ENCODE measurements at regions not wholly inside any gene's neighbourhood (a gene's known extent, or its start where the extent isn't known, plus 50 kb on each side); places are given as distances from the start of the nearest gene placed in this dataset.

DNA sequence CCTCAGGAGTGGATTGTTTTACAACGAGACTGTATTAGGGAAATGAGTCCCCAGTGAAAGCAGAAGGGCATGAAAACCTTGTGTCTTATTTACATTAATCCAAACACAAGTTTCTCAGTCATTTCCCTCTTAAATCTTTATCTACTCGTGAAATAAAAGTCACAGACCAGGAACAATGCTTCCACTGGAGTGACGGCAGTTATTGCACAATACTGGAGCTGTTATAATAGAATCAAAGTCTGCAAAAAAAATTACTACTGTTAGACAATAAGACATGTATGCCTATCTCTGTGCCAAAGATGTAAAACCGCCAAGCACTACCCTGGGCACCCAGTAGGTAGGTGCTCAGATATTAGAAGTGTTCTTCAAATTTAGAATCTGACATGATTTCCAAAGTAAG lies 375.5 kb downstream of the ZNF521 start:
- Histone ChIP-seq H3K4me3 (ENCODE audit: low read length in 2 of 2) (no peak overlapping the region), H3K4me1 (ENCODE audit: control insufficient read depth in 2 of 2, insufficient read depth in 2 of 2, low read length in 2 of 2) (no peaks in the 10 kb centered on the region), H3K27ac (ENCODE audit: low read depth in 2 of 2, low read length in 2 of 2) (peak overlapping the region in 1 of 2 donors; percentile 11), H3K9ac (ENCODE audit: low read depth in 1 of 2, low read length in 2 of 2) (no peak overlapping the region), H3K36me3 (ENCODE audit: control insufficient read depth in 2 of 2, insufficient read depth in 2 of 2, low read length in 2 of 2) (no peaks in the 10 kb centered on the region), H3K9me3 (ENCODE audit: control insufficient read depth in 2 of 2, low read length in 2 of 2) (no peaks in the 10 kb centered on the region), H3K27me3 (ENCODE audit: control insufficient read depth in 2 of 2, insufficient read depth in 2 of 2, low read length in 2 of 2) (no peaks in the 10 kb centered on the region)

DNA sequence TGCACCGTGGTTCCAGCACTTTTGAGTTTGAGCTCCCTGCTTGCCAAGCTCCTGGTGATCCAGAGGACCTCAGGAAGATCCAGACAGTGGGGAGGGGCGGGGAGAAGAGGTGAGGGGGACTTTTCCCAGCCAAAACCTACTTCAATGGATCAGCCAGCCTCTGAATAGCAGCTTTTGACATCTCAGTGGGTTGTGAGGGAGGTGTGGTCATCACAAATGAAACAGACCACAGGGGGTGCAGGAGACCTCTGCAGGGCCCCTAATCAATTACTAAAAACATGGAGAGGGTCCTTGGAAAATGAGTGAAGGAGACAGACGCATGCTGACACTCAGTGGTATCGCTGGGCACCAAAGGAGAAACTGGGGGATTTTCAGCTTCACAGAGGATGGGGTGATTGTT lies 372.7 kb downstream of the ZNF521 start:
- Histone ChIP-seq H3K4me1 (ENCODE audit: control insufficient read depth in 2 of 2, insufficient read depth in 2 of 2, low read length in 2 of 2) (no peaks in the 10 kb centered on the region), H3K9me3 (ENCODE audit: control insufficient read depth in 2 of 2, low read length in 2 of 2) (no peaks in the 10 kb centered on the region), H3K27me3 (ENCODE audit: control insufficient read depth in 2 of 2, insufficient read depth in 2 of 2, low read length in 2 of 2) (no peaks in the 10 kb centered on the region)

DNA sequence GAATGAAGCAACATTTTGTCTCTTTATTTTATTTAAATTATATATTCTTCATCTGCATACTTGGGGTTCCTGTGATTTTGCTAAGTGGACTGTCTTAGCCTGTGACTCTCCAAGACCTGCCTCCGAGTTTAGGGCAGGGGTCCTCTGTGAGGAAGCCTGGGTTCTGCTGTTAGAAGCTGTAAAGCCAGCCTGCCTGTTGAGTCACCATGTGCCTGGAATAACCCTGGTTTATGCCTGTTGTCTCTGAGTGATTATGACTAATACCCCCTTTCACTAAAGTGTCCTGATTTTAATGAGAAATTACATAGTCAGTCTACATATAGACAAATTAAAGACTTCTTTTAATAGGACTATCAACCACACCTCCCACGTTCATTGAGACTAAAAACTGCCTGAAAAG lies 369.1 kb downstream of the ZNF521 start:
- Histone ChIP-seq H3K9ac (ENCODE audit: low read depth in 1 of 2, low read length in 2 of 2) (no peak overlapping the region), H3K9me3 (ENCODE audit: control insufficient read depth in 2 of 2, low read length in 2 of 2) (no peaks in the 10 kb centered on the region), H3K27me3 (ENCODE audit: control insufficient read depth in 2 of 2, insufficient read depth in 2 of 2, low read length in 2 of 2) (no peaks in the 10 kb centered on the region), H3K27ac (ENCODE audit: low read depth in 2 of 2, low read length in 2 of 2) (no peak overlapping the region), H3K36me3 (ENCODE audit: control insufficient read depth in 2 of 2, insufficient read depth in 2 of 2, low read length in 2 of 2) (no peaks in the 10 kb centered on the region), H3K4me1 (ENCODE audit: control insufficient read depth in 2 of 2, insufficient read depth in 2 of 2, low read length in 2 of 2) (peaks cover 0 to 7% of the 10 kb centered on the region in 2 donors), H3K4me3 (ENCODE audit: low read length in 2 of 2) (no peak overlapping the region)

More for the DNA sequence above, 372.7 kb downstream of the ZNF521 start:
- H3K4me3 ChIP-seq (ENCODE audit: low read length in 2 of 2): no peak overlapping the region
- H3K36me3 ChIP-seq (ENCODE audit: control insufficient read depth in 2 of 2, insufficient read depth in 2 of 2, low read length in 2 of 2): no peaks in the 10 kb centered on the region
- H3K9ac ChIP-seq (ENCODE audit: low read depth in 1 of 2, low read length in 2 of 2): no peak overlapping the region
- H3K27ac ChIP-seq (ENCODE audit: low read depth in 2 of 2, low read length in 2 of 2): no peak overlapping the region

DNA sequence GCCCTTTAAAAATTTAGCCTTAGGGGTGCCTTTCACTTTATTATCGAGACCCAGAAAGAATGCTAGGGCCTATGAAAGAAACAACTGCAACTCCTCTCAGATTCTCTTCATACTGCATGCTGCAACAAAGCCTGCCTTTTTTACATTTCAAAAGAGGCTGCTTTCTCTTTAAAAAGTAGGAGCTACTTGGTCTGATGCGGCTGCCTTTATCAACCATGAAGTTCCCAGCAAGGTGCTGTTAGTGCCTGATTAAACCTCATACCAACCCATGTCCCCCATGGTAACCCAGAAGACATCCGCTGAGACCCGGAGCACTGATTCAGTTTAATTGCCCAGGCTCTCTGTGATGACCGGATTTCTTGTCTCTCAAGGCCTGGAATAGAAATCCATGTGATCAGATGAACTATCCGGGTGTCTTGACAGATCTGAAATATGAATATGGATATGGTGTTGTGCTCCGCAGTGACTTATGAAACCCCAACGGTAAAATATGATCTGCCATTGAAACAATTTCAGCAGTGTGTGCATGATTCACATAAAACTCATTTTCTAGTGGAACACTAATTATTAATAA lies 368.3 kb downstream of the ZNF521 start:
- no peak overlapping the region for H3K27ac ChIP-seq (ENCODE audit: low read depth in 2 of 2, low read length in 2 of 2)
- no peaks in the 10 kb centered on the region for H3K36me3 ChIP-seq (ENCODE audit: control insufficient read depth in 2 of 2, insufficient read depth in 2 of 2, low read length in 2 of 2)
- no peaks in the 10 kb centered on the region for H3K27me3 ChIP-seq (ENCODE audit: control insufficient read depth in 2 of 2, insufficient read depth in 2 of 2, low read length in 2 of 2)
- no peak overlapping the region for H3K9ac ChIP-seq (ENCODE audit: low read depth in 1 of 2, low read length in 2 of 2)
- no peaks in the 10 kb centered on the region for H3K9me3 ChIP-seq (ENCODE audit: control insufficient read depth in 2 of 2, low read length in 2 of 2)
- peaks cover 0 to 7% of the 10 kb centered on the region in 2 donors for H3K4me1 ChIP-seq (ENCODE audit: control insufficient read depth in 2 of 2, insufficient read depth in 2 of 2, low read length in 2 of 2)
- H3K4me3 ChIP-seq (ENCODE audit: low read length in 2 of 2): no peak overlapping the region

DNA sequence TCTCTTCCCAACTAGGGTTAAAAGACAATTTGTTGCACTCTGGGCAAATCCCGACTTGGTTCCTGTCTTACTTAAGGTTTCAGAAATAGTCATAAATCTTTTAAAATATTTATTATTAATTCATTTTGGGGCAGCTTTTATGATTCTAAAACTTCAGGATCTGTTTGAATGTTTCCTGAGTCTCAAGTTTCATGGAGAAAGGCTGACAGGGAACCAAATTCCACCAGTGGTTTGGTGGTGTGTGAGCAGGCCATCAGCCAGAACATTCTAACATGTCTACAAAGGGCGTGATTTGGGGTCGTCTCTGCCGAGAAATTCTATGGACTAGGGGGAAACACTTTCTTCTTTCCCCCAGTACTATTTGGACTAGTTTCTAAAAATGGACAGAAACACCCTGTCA lies 366.4 kb downstream of the ZNF521 start:
- Histone ChIP-seq H3K36me3 (ENCODE audit: control insufficient read depth in 2 of 2, insufficient read depth in 2 of 2, low read length in 2 of 2) (no peaks in the 10 kb centered on the region), H3K4me3 (ENCODE audit: low read length in 2 of 2) (no peak overlapping the region), H3K4me1 (ENCODE audit: control insufficient read depth in 2 of 2, insufficient read depth in 2 of 2, low read length in 2 of 2) (peaks cover 0 to 7% of the 10 kb centered on the region in 2 donors), H3K9ac (ENCODE audit: low read depth in 1 of 2, low read length in 2 of 2) (no peak overlapping the region), H3K27me3 (ENCODE audit: control insufficient read depth in 2 of 2, insufficient read depth in 2 of 2, low read length in 2 of 2) (no peaks in the 10 kb centered on the region), H3K9me3 (ENCODE audit: control insufficient read depth in 2 of 2, low read length in 2 of 2) (no peaks in the 10 kb centered on the region), H3K27ac (ENCODE audit: low read depth in 2 of 2, low read length in 2 of 2) (no peak overlapping the region)

DNA sequence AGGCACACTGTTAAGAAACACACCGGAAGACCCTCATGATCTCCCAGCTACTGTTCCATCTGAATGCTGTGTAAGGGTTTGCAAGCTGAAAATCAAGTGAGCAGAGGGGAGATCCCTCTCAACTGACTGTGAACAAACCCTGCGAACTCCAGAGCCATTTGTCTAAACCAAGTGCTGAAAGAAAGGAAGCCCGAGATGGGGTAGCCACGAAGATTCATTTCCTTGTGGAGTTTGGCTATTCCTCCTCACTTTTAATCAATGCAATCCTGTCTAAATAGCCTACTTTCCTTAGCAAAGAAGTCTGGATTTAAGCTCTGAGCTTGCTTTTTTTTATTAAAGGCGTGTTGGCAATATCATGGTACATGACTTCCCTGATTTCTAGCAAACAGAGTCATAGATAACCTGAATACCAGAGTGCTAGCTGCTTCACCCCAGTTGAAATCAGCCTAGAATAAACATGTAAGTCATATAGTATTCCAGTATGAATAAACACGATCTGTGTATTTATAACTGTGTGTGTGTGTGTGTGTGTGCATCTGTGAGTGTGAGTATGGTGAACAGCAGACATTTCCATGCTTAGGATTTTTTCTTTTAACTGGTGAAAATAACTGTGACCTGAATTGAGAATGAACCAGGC lies 365.2 kb downstream of the ZNF521 start:
- H3K4me3 ChIP-seq (ENCODE audit: low read length in 2 of 2): no peak overlapping the region

DNA sequence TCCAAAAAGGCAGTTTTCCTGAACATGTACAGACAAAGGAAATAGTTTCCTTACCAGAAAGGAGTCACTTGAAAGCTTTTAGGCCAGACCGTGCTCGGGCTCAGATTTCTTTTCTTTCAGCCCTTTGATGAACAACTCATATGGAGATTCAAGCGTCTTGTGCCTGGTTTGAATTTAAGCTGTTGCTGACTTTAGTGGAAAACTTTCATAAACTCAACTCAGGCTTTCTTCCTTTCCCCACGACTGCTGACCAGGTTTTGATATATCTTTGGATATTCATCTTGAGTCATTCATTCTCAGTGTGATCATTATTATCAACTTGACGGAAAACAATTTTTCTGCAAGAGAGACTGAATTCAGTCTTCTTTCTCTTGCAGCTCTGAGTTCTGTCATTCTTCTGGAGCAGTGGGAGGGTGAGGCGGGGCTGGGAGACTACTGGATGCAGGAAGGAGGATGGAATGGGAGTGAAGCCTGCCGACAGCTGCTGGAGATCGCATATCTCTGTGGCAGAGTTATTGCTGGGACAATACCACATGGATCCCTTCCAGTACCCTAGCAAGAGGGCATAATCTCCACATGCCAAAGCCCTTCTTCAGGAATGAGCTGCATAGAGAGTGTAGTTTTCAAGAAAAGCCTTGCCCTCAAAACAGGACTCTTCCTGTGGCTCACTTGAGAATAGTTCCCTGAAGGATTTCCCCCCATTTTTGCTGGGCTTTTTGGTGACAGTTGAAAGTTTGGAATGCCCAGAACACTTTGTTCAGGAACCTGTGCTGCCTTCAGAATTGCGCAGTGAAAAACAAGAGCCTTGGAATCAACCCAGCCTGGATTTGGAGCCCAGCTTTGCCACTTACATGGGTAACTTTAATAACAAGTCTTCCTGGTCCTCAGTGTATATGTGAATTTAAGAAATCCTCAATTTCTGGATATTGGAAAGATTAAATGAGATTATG lies 364.4 kb downstream of the ZNF521 start:
- Histone ChIP-seq H3K9me3 (ENCODE audit: control insufficient read depth in 2 of 2, low read length in 2 of 2) (no peaks in the 10 kb centered on the region), H3K4me1 (ENCODE audit: control insufficient read depth in 2 of 2, insufficient read depth in 2 of 2, low read length in 2 of 2) (peaks cover 0 to 7% of the 10 kb centered on the region in 2 donors), H3K27ac (ENCODE audit: low read depth in 2 of 2, low read length in 2 of 2) (no peak overlapping the region), H3K36me3 (ENCODE audit: control insufficient read depth in 2 of 2, insufficient read depth in 2 of 2, low read length in 2 of 2) (no peaks in the 10 kb centered on the region), H3K4me3 (ENCODE audit: low read length in 2 of 2) (no peak overlapping the region), H3K27me3 (ENCODE audit: control insufficient read depth in 2 of 2, insufficient read depth in 2 of 2, low read length in 2 of 2) (no peaks in the 10 kb centered on the region), H3K9ac (ENCODE audit: low read depth in 1 of 2, low read length in 2 of 2) (no peak overlapping the region)

More for the DNA sequence above, 365.2 kb downstream of the ZNF521 start:
- H3K4me1 ChIP-seq (ENCODE audit: control insufficient read depth in 2 of 2, insufficient read depth in 2 of 2, low read length in 2 of 2): peaks cover 0 to 7% of the 10 kb centered on the region in 2 donors
- H3K36me3 ChIP-seq (ENCODE audit: control insufficient read depth in 2 of 2, insufficient read depth in 2 of 2, low read length in 2 of 2): no peaks in the 10 kb centered on the region
- H3K9ac ChIP-seq (ENCODE audit: low read depth in 1 of 2, low read length in 2 of 2): no peak overlapping the region
- no peak overlapping the region for H3K27ac ChIP-seq (ENCODE audit: low read depth in 2 of 2, low read length in 2 of 2)
- no peaks in the 10 kb centered on the region for H3K9me3 ChIP-seq (ENCODE audit: control insufficient read depth in 2 of 2, low read length in 2 of 2)
- no peaks in the 10 kb centered on the region for H3K27me3 ChIP-seq (ENCODE audit: control insufficient read depth in 2 of 2, insufficient read depth in 2 of 2, low read length in 2 of 2)

DNA sequence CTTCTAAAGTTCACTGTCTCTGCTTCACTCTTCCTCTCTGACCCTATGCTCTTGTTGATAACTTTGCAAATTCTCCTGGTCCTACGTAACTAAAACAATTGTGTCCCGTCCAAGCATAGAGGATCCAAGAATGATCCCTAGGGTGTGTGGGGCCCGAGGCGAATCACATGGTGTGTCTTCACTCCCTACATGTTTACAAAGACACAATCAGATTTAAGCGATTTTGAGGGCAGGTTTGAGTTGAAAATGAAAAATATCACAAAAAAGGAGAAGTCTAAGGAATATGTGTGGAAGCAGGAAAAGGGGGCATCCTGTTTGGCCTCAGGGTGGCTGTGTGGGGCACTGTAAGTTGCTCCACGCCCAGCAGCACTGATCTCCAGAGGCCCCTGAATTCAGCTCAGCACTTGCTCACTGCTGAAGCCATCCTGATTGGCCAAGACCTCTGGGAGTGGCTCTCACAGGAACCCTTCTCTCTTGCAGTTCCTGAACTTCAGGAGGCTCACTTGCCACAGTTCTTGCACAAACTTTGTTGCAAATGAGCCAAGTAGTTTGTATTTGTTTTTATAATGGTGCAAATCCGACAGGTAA lies 363.6 kb downstream of the ZNF521 start:
- Histone ChIP-seq H3K4me3 (ENCODE audit: low read length in 2 of 2) (no peak overlapping the region), H3K9ac (ENCODE audit: low read depth in 1 of 2, low read length in 2 of 2) (no peak overlapping the region), H3K27me3 (ENCODE audit: control insufficient read depth in 2 of 2, insufficient read depth in 2 of 2, low read length in 2 of 2) (no peaks in the 10 kb centered on the region), H3K4me1 (ENCODE audit: control insufficient read depth in 2 of 2, insufficient read depth in 2 of 2, low read length in 2 of 2) (peaks cover 0 to 7% of the 10 kb centered on the region in 2 donors), H3K9me3 (ENCODE audit: control insufficient read depth in 2 of 2, low read length in 2 of 2) (no peaks in the 10 kb centered on the region), H3K36me3 (ENCODE audit: control insufficient read depth in 2 of 2, insufficient read depth in 2 of 2, low read length in 2 of 2) (no peaks in the 10 kb centered on the region), H3K27ac (ENCODE audit: low read depth in 2 of 2, low read length in 2 of 2) (no peak overlapping the region)

DNA sequence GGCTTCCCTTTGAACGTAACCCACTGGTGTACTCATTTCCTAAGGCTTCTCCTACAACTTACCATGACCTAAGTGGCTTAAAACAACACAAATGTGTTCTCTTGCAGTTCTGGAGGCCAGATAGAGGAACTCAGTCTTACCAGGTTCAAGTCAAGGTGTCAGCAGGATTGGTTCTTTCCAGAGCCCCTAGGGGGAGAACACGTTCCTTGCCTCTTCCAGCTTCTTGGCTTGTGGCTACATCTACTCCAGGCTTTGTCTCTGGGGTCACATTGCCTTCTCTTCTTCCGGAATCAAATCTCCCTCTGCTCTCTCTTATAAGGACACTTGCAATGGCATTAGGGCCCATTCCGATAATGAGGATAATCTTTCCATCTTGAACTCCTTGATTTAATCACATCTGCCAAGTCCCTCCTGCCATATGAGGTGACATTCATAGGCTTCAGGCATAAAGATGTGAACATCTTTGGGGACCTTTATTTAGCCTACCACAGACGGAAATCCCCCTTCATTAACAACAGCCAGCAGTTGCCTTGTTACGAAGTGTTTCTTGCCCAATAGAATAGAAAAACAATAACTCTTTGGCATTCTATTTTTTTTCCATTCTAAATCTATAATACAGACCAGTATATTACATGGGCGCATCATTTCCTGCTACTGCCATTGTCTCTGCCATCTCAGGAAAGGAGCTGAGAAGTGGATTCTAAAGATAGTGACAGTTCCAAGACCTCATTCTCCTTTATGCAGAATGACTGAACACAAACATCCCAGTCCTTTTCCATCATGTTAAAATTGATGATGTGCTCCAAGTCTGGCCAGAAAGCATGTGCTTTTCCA lies 362.0 kb downstream of the ZNF521 start:
- H3K27ac ChIP-seq (ENCODE audit: low read depth in 2 of 2, low read length in 2 of 2): no peak overlapping the region
- no peaks in the 10 kb centered on the region for H3K36me3 ChIP-seq (ENCODE audit: control insufficient read depth in 2 of 2, insufficient read depth in 2 of 2, low read length in 2 of 2)
- H3K9me3 ChIP-seq (ENCODE audit: control insufficient read depth in 2 of 2, low read length in 2 of 2): no peaks in the 10 kb centered on the region
- no peak overlapping the region for H3K9ac ChIP-seq (ENCODE audit: low read depth in 1 of 2, low read length in 2 of 2)
- H3K27me3 ChIP-seq (ENCODE audit: control insufficient read depth in 2 of 2, insufficient read depth in 2 of 2, low read length in 2 of 2): no peaks in the 10 kb centered on the region
- peaks cover 0 to 7% of the 10 kb centered on the region in 2 donors for H3K4me1 ChIP-seq (ENCODE audit: control insufficient read depth in 2 of 2, insufficient read depth in 2 of 2, low read length in 2 of 2)
- no peak overlapping the region for H3K4me3 ChIP-seq (ENCODE audit: low read length in 2 of 2)
